Jurkat, Clone E6-1 (cell line): ENCODE measurements at regions not wholly inside any gene's neighbourhood (a gene's known extent, or its start where the extent isn't known, plus 50 kb on each side); places are given as distances from the start of the nearest gene placed in this dataset.

Experiments
- DNase-seq: peaks from one replicate; pipeline ENCODE4 v3.0.0-alpha.2; 2011; ENCODE audit warnings: low read depth, low spot score
- H3K4me3 ChIP-seq: 2 replicates; pipeline ENCODE4 v1.5.1; 2011; ENCODE audit warnings: mild to moderate bottlenecking, low read length, control low read depth, moderate library complexity

DNA sequence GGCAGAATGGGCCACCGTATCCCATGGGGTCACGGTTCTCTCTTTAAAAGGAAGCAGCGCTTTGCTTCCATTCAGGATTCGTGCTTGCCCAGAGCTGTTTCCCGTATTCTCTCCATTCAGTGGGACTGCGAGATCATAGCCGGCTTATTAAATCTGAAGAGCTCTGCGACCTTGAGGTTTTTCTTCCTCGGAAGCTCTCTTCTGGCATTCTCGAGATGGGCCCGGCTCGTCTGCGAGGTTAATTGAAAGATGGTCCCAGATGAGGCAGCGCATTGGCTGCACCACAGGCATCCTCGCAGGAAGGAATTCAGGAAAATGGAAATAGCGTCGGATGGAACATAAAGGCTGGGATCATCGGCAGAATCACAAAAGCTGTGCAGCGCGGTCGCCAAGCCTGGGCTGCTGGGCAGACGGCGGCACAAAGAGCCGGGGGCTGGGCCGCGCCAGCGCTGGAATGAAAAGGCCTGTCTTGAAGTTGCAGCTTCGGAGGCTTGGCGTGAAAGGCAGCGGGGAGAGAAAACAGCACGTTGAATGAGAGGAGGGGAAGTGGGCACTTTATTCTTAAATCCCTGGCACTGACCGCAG, 236.2 kb downstream of the IRX2 start:
- no peak overlapping the region for H3K4me3 ChIP-seq
- DNase-seq: no peak

DNA sequence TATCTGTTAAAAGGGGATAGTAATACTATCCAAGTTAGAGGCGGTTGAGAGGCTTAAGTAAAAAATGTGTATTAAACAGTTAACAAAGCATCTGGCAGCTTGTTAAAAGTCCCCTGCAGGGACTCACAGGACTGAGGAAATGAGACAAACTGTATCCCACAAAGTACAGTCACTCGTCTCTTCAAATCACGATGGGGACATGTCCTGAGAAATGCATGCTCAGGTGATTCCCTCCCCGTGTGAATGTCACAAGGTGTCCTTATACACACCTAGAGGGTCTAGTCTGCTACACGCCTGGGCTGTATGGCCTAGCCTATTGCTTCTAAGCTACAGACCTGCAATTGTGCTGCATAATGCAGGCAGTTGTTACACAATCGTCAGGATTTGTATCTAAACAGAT, 237.0 kb downstream of the IRX2 start:
- no peak overlapping the region for H3K4me3 ChIP-seq
- DNase-seq: no peak

DNA sequence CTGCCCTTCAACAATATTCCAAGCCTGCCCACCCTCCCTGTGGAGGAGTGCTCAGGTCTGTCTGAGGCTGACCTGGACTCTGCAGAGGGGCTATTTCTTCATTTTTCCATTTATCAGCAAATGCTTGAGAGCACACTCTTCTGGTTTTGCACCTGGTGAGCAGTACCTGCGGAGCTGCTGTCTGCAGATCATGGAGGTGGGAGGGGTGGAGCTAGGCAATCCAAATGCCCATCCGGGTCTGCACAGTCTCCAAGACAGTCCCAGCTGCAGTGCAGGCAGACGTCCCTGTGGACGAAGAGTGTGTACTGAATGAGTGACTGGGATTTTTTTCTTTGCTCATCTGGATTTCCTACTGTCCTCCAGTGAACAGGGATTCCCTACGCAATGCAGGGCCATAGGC, 239.8 kb downstream of the IRX2 start:
- no peak overlapping the region for H3K4me3 ChIP-seq
- no peak for DNase-seq

DNA sequence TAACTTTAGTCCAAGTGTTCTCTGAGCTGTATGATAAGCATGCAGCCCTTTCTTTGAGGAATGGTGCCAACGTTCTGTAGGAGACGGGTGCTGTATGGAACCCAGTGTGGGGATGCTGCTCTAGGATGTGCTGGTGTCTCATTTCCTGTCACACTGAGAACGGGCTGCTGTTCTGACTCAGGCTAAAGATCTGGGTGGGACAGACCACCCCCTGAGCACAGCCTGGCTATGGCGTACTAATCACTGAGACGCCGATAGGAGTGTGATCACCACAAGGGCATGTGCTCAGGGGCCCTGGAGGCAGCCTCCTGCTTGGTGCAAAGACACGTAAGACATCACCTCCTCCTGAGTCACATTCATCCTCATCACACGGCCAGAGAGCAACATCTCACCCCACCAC, 240.4 kb downstream of the IRX2 start:
- H3K4me3 ChIP-seq: no peak overlapping the region
- no peak for DNase-seq

DNA sequence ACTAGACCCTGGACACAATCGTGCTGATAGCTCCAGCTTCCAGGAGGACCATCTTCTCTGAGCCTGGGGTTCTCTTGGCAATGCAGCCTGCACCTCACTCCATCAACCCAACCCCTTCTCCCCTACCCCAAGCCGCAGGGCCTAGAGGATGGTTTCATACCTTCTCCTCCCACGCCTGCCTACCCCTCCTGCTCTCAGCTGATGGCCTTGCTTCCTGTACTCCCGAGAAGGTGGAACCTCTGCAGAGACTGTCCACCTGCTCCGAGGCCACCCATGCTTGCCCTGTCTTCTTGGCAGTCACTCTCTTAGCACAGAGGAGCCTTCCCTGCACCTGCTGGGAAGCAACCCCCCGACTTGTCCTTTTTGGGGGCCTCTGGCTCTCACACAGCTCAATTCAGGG, 241.9 kb downstream of the IRX2 start:
- H3K4me3 ChIP-seq: no peak overlapping the region
- DNase-seq: no peak

DNA sequence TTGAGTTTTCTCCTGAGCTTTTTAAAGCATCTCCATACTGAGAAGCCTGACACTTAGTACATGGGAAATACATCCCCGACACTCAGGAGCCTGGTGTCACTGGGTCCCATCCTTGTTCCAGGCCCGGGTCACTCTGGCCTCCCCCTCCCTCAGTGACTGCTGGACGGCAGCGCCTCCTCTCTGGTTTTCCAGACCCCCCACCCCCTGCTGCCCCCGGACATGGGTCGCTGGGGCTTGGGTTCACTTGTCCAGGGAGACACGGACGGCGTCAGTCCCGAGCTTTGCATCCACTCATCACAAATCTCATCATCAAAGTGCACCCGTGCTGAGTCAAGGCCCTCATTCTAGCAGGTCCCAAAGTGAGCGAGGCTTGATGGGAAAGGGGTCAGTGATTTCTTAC, 243.0 kb downstream of the IRX2 start:
- no peak overlapping the region for H3K4me3 ChIP-seq
- no peak for DNase-seq

DNA sequence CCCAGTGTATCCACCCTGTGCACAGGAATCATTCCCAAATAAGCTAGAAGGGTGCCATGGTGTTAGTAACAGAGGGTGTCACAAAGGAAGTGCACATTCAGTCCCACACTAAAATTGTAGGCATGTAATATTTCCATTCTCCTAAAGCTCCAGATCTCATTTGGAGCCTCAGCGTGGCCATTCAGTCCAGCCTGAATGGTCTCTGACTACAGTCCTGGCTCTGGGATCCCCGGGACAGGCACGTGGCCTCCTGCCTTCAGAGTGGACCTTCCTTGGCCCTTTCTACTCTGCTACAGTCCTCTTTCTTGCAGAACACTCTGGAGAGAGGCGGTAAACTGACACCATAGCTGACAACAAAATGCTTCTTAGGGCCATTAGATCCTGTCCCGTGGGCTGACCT, 243.9 kb downstream of the IRX2 start:
- no peak overlapping the region for H3K4me3 ChIP-seq
- DNase-seq: no peak

DNA sequence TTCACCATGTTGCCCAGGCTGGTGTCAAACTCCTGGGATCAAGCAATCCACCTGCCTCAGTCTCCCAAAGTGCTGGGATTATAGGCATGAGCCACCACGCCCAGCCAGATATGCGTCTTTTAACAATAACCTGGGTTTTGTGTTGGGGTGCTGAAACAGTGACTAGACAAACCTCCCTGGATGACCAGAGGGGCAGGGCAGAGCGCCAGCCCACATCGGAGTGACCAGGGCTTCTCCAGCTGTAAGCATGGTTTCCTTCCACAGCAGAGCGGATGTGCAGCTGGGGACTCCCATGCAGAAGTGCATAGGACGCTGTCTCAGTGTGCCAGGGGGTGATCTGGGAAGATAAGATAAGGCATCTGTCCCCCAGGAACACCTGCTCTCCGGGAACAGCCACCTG, 244.9 kb downstream of the IRX2 start:
- no peak overlapping the region for H3K4me3 ChIP-seq
- DNase-seq: no peak

DNA sequence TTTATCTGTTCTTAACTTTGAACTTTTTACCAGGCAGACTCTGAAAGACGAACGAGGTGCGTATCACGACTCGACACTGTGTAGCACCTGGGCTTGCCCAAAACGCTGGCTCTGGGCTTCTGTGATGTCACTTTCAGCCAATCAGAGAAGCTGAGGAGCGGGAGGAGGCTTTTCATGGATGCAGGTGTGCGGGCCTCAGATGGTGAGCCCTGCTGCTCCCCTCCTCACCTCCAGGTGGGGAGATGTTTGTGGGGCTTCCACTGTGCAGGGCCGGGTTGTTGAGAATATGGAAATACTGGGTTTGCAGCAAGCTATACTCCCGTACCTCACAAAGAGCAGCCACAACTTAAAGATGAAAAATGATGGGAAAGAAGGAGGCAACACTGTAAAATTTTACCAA, 246.3 kb downstream of the IRX2 start:
- no peak for DNase-seq

DNA sequence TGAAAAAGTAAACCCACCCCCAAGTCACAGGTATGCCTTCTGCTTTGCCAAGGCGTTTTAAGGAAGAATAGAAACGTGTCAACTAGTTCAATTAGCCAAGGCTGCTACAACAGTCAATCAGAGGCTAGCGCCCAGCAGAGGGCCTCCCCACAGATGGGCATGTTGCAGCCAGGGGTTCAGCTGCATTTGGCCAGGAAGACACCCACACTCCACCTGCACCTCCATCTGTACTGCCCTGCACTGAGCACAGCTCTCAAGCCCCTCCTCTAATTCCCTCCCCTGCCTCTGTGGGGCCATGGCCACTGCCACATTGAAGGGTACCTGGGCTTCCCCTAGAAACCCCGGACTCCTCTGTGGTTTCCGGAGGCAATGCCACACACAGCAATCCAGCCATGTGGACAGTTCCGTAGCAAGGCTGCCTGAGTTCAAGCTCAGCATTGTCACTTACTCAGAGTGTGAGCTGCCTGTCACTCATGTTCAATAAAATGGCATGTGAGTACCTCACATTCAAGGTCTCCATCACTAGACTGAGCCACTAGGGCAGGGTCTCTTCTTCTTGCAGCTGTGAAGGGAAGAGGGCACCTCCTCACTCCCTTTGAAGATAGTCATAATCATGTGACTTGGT, 248.4 kb downstream of the IRX2 start:
- no peak for DNase-seq
- no peak overlapping the region for H3K4me3 ChIP-seq

More for the DNA sequence above, 246.3 kb downstream of the IRX2 start:
- H3K4me3 ChIP-seq: no peak overlapping the region

DNA sequence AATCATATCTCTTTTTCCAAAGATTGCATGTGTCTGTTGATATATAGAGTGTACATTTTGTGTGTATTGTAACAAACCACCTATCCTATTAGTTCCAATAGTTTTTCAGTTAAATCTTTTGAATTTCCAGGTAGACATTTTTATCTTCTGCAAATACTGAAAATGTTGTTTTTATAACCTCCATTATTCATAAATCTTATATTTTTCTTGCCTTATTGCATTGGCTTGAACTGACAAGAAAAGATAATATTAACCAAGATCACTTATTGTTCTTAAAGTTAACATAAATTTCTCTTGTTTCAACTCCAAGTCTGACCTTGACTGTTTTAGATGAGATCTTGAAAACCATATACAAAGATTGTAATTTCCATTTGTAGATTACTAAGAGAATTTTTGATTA, 251.6 kb downstream of the IRX2 start:
- no peak overlapping the region for H3K4me3 ChIP-seq
- DNase-seq: no peak

DNA sequence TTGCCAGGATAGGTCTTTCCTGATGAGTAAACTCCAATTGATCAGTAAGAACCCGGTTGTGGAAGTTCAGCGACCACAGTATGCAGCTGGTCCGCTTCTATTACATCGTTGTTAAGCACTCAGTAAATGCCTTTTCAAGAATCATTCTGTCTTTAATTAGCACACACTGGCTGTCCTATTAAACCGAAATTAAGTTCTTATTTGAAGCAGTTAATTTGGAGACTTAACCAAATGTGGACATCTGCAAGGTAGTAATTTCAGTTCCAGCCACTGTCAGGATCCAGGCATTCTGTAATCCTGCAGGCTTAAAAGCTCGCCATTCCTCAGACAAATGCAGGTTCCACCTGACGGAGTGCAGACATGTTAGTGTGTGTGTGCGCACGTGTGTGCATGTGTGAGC, 254.6 kb downstream of the IRX2 start:
- no peak overlapping the region for H3K4me3 ChIP-seq
- no peak for DNase-seq

DNA sequence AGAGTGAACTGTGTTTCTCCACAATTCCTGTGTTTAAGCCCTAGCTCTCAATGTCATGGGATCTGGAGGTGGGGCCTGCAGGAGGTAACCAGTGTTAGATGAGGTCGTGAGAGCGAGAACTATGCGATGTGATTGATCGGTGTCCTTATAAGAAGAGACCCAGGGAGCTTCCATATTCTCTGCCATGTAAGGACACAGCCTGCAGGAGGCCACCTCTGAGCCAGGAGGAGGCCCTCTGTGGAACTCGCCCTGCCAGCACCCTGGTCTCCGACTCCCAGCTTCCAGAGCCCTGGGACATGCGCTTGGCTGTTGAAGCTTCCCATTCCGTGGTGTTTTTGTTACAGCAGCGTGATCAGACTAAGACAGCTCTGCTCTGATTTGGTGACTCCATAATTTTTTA, 255.4 kb downstream of the IRX2 start:
- DNase-seq: no peak
- no peak overlapping the region for H3K4me3 ChIP-seq

DNA sequence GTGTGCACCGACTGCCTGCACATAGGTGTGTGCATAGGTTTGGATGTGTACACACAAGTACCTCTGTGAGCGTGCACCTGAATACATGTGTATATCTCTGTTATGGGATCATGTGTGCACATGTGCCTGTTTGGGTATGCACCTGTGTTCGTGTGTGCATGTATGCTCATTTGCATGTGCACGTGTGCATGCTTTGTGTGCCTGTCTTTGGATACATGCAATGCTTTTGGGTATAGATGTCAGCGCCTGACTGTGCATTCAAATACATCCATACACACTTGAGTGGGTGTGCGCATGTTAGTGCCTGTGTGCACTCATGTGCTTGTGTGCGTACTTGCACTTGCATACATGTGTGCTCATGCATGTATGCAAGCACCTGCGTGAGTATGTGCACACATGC, 258.1 kb downstream of the IRX2 start:
- no peak for DNase-seq
- no peak overlapping the region for H3K4me3 ChIP-seq

DNA sequence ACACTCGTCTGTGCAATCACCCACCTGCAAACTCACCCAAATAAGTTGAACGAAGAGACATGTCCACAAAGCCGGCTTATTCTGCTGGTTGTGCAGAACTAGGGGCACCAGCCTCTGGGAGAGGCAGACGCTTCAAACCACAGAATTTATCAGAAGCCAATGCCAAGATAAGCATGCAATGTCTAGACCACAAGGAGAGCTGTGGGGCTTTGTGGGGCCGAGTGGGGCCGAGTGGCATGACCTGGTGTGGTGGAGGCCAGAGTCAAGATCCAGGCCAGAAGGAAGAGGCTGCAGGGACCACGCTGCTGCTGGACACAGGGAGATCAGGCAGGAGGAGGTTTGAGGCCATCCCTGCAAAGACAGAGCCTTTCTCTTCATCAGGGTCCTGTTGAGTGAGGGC, 259.0 kb downstream of the IRX2 start:
- no peak for DNase-seq
- no peak overlapping the region for H3K4me3 ChIP-seq

DNA sequence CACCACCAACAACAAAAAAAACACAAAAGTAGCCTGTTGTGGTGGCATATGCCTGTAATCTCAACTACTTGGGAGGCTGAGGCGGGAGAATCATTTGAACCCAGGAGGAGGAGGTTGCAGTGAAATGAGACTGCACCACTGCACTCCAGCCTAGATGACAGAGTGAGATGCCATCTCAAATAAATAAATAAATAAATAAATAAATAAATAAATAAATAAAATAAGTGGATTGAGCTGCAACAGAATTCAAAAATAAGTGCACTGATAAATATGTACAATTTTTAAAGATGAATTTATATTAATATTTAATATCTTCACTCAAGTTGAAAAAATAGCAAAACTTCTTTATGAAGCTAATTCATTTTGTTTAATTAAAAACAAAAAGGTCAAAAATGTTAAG, 259.6 kb downstream of the IRX2 start:
- DNase-seq: no peak
- no peak overlapping the region for H3K4me3 ChIP-seq

DNA sequence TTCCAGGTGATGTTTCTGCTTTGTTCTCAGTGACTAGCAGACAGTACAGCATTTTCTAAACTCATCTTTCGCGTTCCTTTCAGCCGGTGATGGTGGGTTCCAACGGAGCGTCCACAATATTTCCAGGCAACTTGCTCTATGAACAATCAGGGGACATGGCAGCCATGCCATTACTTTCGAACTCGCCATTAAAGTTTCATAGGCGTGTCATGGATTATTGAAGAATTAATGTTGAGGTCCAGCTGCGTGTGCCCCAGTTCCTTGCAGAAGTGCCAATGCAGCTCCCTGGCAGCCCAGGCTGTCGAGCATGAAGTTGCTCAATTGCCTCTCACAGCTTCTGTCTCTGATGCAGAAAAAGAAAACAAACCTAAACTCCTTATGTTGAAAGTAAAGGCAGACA, 262.2 kb downstream of the IRX2 start:
- DNase-seq: no peak
- no peak overlapping the region for H3K4me3 ChIP-seq

DNA sequence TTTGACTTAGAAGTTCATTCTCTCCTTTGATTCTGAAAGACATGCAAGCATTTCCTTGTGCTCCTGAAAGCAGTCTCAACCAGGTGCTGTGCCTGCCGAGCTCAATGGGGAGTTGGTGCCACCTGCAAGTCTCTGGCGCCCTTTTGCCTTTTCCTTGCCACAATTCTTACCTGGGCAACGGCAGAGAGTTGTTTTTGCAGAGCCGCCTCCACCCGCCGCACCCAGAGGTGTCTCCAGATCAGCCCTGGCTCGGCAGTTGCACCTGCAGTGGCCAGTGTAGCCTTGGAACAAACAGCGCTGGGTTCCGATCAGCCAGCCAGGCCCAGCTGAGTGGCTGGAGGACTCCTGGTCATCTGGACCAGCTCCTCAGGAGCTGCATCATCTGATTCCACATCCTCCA, 262.9 kb downstream of the IRX2 start:
- no peak for DNase-seq

DNA sequence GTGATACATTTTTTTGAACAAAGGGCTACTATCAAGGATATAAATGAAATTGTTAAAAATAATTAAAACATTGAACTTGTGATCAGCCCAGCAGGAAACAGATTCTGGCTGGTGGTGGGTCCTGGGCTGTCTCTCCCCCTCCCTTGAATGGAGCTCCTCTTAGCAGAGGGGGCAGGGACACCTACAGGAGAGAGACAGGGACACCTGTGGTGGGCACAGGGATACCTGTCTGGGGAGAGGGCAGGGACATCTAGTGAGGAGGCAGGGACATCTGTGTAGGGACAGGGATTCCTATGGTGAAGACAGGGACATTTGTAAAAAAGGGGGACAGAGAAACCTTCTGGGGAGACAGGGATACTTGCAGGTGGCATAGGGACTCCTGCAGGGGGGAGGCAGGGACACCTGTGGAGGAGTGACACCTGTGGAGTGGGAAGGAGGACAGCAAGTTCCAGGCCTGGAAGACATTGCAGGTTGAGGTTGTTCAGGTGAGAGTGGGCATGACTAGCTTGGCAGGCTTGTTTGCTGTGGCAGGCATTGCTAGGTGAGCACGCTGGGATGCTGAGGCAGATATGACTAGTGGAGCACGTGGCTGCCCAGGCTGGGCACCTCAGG, 264.2 kb downstream of the IRX2 start:
- DNase-seq: no peak
- no peak overlapping the region for H3K4me3 ChIP-seq

More for the DNA sequence above, 262.9 kb downstream of the IRX2 start:
- H3K4me3 ChIP-seq: no peak overlapping the region

DNA sequence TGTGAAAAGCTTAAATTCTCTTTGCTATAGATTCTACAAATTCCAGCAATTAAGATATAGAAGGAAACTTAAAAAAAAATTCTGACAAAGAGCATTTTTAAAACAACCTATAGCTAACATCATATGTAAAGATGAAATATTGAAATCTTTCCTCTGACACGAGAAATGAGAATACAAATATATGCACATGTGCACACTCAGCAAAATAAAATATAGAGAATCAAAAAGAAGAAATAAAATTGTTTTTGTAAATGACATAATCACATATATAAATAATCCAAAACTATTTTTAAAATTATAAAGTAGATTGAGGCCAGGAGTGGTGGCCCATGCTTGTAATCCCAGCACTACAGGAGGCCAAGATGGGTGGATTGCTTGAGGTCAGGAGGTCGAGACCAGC, 265.1 kb downstream of the IRX2 start:
- no peak for DNase-seq
- H3K4me3 ChIP-seq: no peak overlapping the region

DNA sequence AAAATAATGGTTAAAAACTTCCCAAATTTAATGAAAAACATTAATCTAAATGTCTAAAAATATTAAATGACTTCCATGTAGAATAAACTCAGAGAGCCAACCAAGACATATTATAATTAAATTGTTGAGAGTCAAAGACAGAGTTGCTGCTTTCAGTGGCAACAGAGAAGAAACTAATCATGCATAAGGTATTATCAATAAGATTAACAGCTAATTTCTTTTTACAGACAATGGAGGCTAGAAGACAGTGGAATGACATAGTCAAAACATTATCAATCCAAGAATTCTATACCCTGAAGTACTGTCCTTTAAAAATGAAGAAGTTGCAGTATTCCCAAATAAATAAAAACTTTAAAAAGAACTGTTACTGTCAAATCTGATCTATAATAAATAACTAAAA, 268.7 kb downstream of the IRX2 start:
- DNase-seq: no peak

More for the DNA sequence above, 268.7 kb downstream of the IRX2 start:
- no peak overlapping the region for H3K4me3 ChIP-seq
